ENCODE measurements at regions not wholly inside any gene's neighbourhood (a gene's known extent, or its start where the extent isn't known, plus 50 kb on each side); places are given as distances from the start of the nearest gene placed in this dataset.
"Not testable (repeated sequence)": the region's sequence is repeated elsewhere in the genome, so short reads cannot be mapped to it uniquely, and the experiment has no call there.

DNA sequence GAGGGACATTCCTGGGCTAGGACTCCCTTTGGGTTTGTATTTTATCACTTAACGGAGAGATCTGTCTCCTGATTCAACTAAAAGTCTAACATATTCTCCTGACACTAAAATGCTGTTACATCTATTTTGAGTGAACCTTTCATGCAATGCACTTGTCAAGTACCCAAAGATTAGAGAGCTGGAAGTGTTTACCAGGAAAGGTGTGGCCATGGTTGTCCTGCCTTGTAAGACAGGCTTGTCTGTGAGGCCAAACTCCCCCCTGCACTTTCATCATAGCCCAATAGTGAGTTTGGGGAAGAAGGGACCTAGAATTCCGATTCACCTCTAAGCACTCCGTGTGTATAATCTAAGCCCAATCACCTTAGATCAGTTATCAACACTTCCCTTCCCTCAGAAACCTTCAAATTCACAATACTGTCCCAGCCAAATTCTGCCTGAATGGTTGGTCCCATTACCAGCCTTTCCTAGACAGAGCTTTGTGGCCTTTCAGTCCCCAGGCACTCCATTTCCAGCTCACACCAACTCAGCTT, 162.6 kb upstream of the NAMPT start:
- TF ChIP-seq, protein P1, sequence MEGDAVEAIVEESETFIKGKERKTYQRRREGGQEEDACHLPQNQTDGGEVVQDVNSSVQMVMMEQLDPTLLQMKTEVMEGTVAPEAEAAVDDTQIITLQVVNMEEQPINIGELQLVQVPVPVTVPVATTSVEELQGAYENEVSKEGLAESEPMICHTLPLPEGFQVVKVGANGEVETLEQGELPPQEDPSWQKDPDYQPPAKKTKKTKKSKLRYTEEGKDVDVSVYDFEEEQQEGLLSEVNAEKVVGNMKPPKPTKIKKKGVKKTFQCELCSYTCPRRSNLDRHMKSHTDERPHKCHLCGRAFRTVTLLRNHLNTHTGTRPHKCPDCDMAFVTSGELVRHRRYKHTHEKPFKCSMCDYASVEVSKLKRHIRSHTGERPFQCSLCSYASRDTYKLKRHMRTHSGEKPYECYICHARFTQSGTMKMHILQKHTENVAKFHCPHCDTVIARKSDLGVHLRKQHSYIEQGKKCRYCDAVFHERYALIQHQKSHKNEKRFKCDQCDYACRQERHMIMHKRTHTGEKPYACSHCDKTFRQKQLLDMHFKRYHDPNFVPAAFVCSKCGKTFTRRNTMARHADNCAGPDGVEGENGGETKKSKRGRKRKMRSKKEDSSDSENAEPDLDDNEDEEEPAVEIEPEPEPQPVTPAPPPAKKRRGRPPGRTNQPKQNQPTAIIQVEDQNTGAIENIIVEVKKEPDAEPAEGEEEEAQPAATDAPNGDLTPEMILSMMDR (IDR thresholded peaks at IDR 0.05; ENCODE audit: extremely low read depth, insufficient read depth, missing control alignments) = no peak
- in situ Hi-C loops (cut with MboI; ENCODE audit: low pct_unique_long_range_greater_than_20kb, low sequenced_read_pairs, unreplicated experiment) = no loop called here
- no peak for DNase-seq (ENCODE audit: low spot score)

DNA sequence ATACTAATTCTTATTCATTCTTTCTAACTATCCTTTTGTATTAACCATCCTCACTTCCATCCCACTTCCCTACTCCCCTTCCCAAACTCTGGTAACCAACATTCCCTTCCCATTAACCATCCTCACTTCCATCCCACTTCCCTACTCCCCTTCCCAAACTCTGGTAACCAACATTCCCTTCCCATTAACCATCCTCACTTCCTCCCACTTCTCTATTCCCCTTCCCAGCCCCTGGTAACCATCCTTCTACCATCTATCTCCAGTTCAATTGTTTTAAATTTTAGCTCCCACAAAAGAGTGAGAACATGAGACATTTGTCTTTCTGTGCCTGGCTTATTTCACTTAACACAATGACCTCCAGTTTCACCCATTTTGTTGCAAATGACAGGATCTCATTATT, 160.6 kb upstream of the NAMPT start:
- DNase-seq (ENCODE audit: low spot score); in situ Hi-C loops (cut with MboI; ENCODE audit: low pct_unique_long_range_greater_than_20kb, low sequenced_read_pairs, unreplicated experiment): not testable (repeated sequence)

DNA sequence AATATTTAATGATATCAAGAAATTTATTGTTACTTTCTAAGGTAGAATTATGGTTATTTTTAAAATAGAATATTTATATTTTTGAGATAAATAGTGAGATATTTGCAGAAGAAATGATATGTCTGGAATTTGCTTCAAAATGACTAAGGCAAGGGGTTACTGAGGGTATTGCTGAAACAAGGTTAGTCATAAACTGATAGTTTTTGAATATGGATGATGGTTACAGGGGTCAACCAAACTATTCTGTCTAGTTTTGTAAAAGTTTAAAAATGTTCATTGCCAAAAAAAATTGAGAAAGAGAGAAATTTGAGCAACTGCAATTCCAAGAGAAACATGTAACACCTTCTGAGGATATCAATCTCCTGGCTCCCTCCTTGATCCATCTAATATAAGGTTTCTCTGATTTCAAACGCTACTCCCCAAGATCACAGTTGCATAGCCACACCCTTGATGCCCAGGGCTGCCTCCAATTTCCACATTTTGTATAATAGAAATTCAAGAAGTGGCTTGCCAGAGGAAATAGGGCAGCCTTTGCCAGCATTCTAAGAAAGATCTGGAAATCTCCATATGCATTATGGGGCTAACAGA, 159.4 kb upstream of the NAMPT start:
- no peak for DNase-seq (ENCODE audit: low spot score)
- TF ChIP-seq, protein P1 (IDR thresholded peaks at IDR 0.05; ENCODE audit: extremely low read depth, insufficient read depth, missing control alignments) = no peak
- in situ Hi-C loops (cut with MboI; ENCODE audit: low pct_unique_long_range_greater_than_20kb, low sequenced_read_pairs, unreplicated experiment) = no loop called here

DNA sequence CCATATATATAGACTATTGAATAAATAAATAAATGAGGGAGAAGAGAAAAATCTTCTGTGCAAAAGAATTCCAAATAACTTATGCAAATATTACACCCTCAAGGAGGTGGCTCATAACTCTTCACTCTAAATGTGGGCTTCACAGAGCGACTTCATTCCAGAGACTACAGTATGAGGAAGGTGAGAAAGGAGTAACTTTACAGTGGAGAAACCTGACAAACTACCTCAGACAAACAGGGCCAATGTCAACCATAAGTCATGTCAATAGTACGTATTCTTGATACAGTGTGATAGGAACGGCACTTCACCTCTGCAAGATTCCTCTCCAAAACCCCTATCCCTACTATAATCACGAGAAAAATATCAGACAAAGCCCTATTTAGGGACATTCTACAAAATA, 158.4 kb upstream of the NAMPT start:
- no peak for DNase-seq (ENCODE audit: low spot score)
- in situ Hi-C loops (cut with MboI; ENCODE audit: low pct_unique_long_range_greater_than_20kb, low sequenced_read_pairs, unreplicated experiment) = no loop called here
- TF ChIP-seq, protein P1 (IDR thresholded peaks at IDR 0.05; ENCODE audit: extremely low read depth, insufficient read depth, missing control alignments) = no peak

DNA sequence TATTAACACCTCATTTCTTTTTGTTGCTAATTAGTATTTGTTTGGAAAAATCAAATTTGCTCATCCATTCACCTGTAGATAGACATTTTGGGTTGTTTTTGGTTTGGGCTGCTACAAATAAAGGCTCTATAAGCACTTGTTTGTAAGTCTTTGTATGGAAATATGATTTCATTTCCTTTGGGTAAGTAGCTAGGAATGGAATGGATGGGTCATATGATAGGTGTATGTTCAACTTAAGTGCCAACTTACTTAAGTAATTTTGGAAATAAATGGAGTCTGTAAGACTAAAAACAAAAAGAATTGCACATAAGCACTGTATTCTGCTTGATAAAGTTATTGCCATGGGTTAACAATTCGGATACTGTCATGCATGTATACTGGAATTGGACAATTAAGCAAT, 157.7 kb upstream of the NAMPT start:
- TF ChIP-seq, protein P1 (IDR thresholded peaks at IDR 0.05; ENCODE audit: extremely low read depth, insufficient read depth, missing control alignments) = no peak
- DNase-seq (ENCODE audit: low spot score) = no peak
- in situ Hi-C loops (cut with MboI; ENCODE audit: low pct_unique_long_range_greater_than_20kb, low sequenced_read_pairs, unreplicated experiment) = no loop called here

DNA sequence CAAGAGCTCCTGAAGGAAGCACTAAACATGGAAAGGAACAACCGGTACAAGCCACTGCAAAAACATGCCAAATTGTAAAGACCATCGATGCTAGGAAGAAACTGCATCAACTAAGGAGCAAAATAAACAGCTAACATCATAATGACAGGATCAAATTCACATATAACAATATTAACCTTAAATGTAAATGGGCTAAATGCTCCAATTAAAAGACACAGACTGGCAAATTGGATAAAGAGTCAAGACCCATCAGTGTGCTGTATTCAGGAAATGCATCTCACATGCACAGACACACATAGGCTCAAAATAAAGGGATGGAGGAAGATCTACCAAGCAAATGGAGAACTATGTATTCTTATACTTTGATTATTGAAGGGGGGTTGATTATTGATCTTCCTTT, 156.6 kb upstream of the NAMPT start:
- DNase-seq (ENCODE audit: low spot score); in situ Hi-C loops (cut with MboI; ENCODE audit: low pct_unique_long_range_greater_than_20kb, low sequenced_read_pairs, unreplicated experiment): not testable (repeated sequence)

DNA sequence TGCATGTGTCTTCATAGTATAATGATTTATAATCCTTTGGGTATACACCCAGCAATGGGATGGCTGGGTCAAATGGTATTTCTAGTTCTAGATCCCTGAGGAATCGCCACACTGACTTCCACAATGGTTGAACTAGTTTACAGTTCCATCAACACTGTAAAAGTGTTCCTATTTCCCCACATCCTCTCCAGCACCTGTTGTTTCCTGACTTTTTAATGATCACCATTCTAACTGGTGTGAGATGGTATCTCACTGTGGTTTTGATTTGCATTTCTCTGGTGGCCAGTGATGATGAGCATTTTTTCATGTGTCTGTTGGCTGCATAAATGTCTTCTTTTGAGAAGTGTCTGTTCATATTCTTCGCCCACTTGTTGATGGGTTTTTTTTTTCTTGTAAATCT, 152.2 kb upstream of the NAMPT start:
- DNase-seq (ENCODE audit: low spot score); in situ Hi-C loops (cut with MboI; ENCODE audit: low pct_unique_long_range_greater_than_20kb, low sequenced_read_pairs, unreplicated experiment): not testable (repeated sequence)

DNA sequence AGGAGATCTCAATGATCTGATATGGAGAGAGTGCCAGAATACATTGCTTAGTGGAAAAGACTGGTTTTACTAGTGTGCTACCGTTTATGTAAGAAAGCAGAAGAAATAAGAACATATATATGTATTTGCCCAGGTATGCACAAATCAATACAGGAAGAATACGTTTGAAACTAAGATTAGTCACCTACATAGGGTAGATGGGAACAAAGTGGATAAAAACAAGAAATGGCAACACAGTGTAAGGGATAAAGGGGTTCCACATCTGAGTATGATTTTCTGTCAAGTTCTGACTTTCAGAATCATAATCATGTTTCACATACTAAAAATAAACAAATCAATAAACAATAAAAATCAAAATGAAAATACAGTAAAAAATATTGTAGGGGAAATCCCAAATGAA, 148.6 kb upstream of the NAMPT start:
- TF ChIP-seq, protein P1 (IDR thresholded peaks at IDR 0.05; ENCODE audit: extremely low read depth, insufficient read depth, missing control alignments) = no peak
- in situ Hi-C loops (cut with MboI; ENCODE audit: low pct_unique_long_range_greater_than_20kb, low sequenced_read_pairs, unreplicated experiment) = no loop called here
- DNase-seq (ENCODE audit: low spot score) = no peak
